Fibroblast of the aortic adventitia (primary cell): ENCODE measurements at regions not wholly inside any gene's neighbourhood (a gene's known extent, or its start where the extent isn't known, plus 50 kb on each side); places are given as distances from the start of the nearest gene placed in this dataset.
"Not testable (repeated sequence)": the region's sequence is repeated elsewhere in the genome, so short reads cannot be mapped to it uniquely, and the experiment has no call there.

Source experiments
- DNase-seq: peaks from one replicate; pipeline ENCODE4 v3.0.0-alpha.2; 2010; ENCODE audit warnings: low read depth
- H3K4me3 ChIP-seq: 2 replicates; pipeline ENCODE4 v1.5.1; 2011; ENCODE audit warnings: low read depth, mild to moderate bottlenecking, control low read depth, low read length, moderate library complexity
- TF ChIP-seq, protein P1 (sequence below): IDR thresholded peaks from 2 replicates; pipeline ENCODE4 v1.5.1; 2011; ENCODE audit warnings: mild to moderate bottlenecking, low read length, control low read depth, inconsistent platforms; ENCODE audit not compliant: insufficient read depth

- TF ChIP-seq, protein P1, sequence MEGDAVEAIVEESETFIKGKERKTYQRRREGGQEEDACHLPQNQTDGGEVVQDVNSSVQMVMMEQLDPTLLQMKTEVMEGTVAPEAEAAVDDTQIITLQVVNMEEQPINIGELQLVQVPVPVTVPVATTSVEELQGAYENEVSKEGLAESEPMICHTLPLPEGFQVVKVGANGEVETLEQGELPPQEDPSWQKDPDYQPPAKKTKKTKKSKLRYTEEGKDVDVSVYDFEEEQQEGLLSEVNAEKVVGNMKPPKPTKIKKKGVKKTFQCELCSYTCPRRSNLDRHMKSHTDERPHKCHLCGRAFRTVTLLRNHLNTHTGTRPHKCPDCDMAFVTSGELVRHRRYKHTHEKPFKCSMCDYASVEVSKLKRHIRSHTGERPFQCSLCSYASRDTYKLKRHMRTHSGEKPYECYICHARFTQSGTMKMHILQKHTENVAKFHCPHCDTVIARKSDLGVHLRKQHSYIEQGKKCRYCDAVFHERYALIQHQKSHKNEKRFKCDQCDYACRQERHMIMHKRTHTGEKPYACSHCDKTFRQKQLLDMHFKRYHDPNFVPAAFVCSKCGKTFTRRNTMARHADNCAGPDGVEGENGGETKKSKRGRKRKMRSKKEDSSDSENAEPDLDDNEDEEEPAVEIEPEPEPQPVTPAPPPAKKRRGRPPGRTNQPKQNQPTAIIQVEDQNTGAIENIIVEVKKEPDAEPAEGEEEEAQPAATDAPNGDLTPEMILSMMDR = no peak
- no peak overlapping the region for H3K4me3 ChIP-seq
- DNase-seq = peak; percentile 55
Observed at GRCh38 chr14:53620317-53620716, 336.3 kb downstream of the BMP4 start.

DNA sequence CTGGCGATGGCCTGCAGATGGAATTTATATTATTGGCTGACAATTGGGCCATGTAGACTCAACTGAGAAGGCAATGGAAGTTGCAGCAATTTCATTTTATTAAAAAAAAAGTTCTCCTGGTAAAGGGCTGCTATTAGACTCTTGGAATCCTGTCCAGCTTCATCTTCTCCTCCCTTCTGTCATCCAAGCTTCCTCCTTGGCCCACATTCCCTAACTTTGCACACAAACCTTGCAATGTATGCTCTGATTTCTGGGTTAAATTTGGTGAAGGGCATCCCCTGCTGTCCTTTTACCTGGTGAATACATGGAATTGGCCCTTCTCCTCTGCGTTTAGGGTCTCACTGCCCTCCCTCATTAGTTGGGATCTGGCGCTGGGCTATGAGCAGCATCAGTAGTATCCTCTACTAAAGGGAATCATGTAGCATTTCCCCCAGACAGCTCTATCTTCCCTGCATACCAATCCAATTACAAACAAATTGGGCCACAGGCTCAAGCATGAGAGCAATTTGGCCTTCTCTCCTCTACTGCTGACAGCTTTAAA, 336.9 kb downstream of the BMP4 start:
- no peak overlapping the region for H3K4me3 ChIP-seq
- TF ChIP-seq, protein P1 = no peak
- peak; percentile 60 for DNase-seq

DNA sequence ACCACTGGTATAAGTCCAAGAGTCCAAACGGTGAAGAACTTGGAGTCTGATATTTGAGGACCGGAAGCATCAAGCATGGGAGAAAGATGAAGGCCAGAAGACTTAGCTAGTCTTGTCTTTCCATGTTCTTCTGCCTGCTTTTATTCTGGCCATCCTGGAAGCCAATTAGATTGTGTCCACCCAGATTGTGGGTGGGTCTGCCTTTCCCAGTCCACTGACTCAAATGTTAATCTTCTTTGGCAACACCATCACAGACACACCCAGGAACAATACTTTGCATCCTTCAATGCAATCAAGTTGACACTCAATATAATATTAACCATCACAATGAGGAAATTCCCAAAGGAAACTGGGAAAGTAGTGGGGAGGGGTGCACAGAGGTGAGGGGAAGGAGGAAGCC, 340.1 kb downstream of the BMP4 start:
- DNase-seq = not testable (repeated sequence)

GRCh38 chr14:53615252-53615651, 341.4 kb downstream of the BMP4 start:
- TF ChIP-seq, protein P1 = no peak

More for the DNA sequence above, 340.1 kb downstream of the BMP4 start:
- H3K4me3 ChIP-seq = not testable (repeated sequence)

DNA sequence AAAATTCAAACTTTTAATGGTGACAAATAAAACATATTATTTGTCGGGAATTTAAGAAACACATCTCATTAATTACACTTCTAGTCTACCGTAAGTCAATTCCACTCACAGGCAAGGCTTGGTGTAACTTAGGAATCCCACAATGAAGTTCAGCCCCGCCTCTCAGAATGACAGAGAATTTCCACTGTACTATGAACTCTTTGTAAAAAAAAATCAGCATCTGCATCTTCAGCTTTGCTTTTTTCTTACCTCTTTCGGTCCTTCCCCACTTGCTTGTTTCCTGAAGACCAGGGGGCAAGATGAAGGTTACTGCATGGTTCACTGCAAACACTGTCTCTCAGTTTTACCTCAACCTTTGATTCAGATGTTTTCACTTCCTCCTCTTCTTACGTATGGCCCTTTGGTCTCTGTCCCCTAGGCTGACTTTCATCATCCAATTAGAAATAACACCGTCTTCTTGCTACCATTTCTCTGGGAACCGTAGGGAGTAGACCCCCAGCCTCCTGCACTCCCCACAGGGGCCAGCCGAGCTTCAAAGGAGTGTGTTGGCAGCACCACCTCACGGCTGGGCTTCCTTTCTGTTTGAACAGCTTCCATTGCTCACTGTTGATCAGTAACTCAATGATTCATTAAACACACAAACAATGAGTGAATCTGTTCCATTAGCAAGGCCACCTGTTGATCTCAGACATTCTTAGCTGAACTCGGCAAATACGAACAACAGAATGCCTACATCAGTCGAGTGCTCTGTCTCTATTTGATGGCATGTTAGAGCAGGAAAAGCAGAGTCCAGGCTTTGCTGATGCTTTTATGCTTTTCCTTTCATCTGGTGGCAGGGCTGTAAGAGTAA, 343.0 kb downstream of the BMP4 start:
- no peak for DNase-seq
- TF ChIP-seq, protein P1 = no peak
- H3K4me3 ChIP-seq = no peak overlapping the region

More at GRCh38 chr14:53615252-53615651, 341.4 kb downstream of the BMP4 start:
- DNase-seq = no peak
- H3K4me3 ChIP-seq = no peak overlapping the region

DNA sequence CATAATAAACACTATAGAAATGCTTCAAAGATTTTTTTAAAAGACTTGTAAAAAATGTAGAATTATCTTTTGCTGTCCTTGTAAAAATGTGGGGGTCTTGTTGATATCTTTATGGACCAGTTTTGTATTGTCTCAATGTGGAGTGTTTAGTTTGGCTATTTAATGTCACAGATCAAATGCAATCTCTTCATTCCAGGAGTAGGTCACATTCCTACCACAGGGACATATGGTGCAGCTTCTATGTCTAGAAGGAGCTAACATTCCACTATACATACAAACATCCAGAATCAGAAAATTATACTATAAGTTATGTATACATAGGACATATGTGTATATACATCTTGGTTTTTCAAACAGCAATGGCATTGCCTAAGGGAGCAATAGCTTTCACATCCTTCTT, 345.7 kb downstream of the BMP4 start:
- TF ChIP-seq, protein P1 = no peak

DNA sequence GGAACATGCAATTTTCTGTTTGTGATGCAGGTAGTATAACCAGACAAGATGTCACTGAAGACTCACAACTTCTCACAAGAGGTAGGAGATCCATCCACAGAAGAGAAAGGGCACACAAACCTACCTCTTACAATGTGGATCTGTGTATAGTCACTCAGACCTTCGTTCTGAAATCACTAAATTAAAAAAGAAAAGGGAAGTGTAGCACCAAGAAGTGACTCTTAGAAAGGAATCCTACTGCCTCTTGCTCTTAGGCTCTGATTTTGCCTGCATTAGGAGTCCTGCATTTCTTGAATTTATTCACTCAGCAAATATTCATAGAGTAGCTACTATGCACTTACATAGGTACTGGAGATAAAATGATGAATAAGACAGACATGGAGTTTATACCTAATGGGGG, 347.6 kb downstream of the BMP4 start:
- no peak overlapping the region for H3K4me3 ChIP-seq
- DNase-seq = no peak
- TF ChIP-seq, protein P1 = no peak

More for the DNA sequence above, 345.7 kb downstream of the BMP4 start:
- H3K4me3 ChIP-seq = no peak overlapping the region
- no peak for DNase-seq
